ENCODE measurements at regions not wholly inside any gene's neighbourhood (a gene's known extent, or its start where the extent isn't known, plus 50 kb on each side); places are given as distances from the start of the nearest gene placed in this dataset.

GRCh38 chr5:16005225-16005624, 174.4 kb downstream of the MARCHF11 start:
- CTCF ChIA-PET, result no interaction called here
- no peaks in the 10 kb centered on the region for H3K4me1 ChIP-seq (replicated peaks; ENCODE audit: insufficient read depth)
- TF ChIP-seq CTCF (conservative IDR thresholded peaks at IDR 0.05), result no peak
- no peak for TF ChIP-seq EZH2 (IDR thresholded peaks at IDR 0.05; ENCODE audit: low read depth)
- no peaks in the 10 kb centered on the region for H3K79me2 ChIP-seq (ENCODE audit: low read depth)
- H2AFZ ChIP-seq, result no peak overlapping the region
- DNase-seq, result no peak
- H3K9me3 ChIP-seq (ENCODE audit: insufficient read depth, low read depth), result no peaks in the 10 kb centered on the region
- no peak overlapping the region for H3K27ac ChIP-seq
- BruUV-seq (replicated peaks), result no TSS peak
- H3K27me3 ChIP-seq (ENCODE audit: insufficient read depth, low read depth), result no peaks in the 10 kb centered on the region
- intact Hi-C loops (cut with micrococcal nuclease; ENCODE audit: unreplicated experiment), result no loop called here
- no peaks in the 10 kb centered on the region for H3K36me3 ChIP-seq (ENCODE audit: low read depth)
- H4K20me1 ChIP-seq (ENCODE audit: insufficient read depth), result no peaks in the 10 kb centered on the region
- no peak overlapping the region for H3K4me3 ChIP-seq
- H3F3A ChIP-seq (ENCODE audit: insufficient read depth, low read depth), result no peaks in the 10 kb centered on the region
- no peak overlapping the region for H3K4me2 ChIP-seq
- POLR2A ChIA-PET (ENCODE audit: unreplicated experiment), result no interaction called here
- H3K9me2 ChIP-seq (ENCODE audit: insufficient read depth), result no peaks in the 10 kb centered on the region

GRCh38 chr5:16000056-16000455, 179.5 kb downstream of the MARCHF11 start:
- Histone ChIP-seq H3K27me3 (ENCODE audit: insufficient read depth, low read depth) (no peaks in the 10 kb centered on the region), H3K4me2 (no peak overlapping the region), H2AFZ (no peak overlapping the region), H4K20me1 (ENCODE audit: insufficient read depth) (no peaks in the 10 kb centered on the region), H3K36me3 (ENCODE audit: low read depth) (no peaks in the 10 kb centered on the region), H3F3A (ENCODE audit: insufficient read depth, low read depth) (no peaks in the 10 kb centered on the region), H3K4me3 (no peak overlapping the region), H3K4me1 (replicated peaks; ENCODE audit: insufficient read depth) (no peaks in the 10 kb centered on the region), H3K9me3 (ENCODE audit: insufficient read depth, low read depth) (no peaks in the 10 kb centered on the region), H3K9me2 (ENCODE audit: insufficient read depth) (no peaks in the 10 kb centered on the region), H3K27ac (no peak overlapping the region), H3K79me2 (ENCODE audit: low read depth) (no peaks in the 10 kb centered on the region)
- ChIA-PET CTCF (no interaction called here), POLR2A (ENCODE audit: unreplicated experiment) (no interaction called here)
- TF ChIP-seq EZH2 (IDR thresholded peaks at IDR 0.05; ENCODE audit: low read depth) (no peak), CTCF (conservative IDR thresholded peaks at IDR 0.05) (no peak)
- DNase-seq, result no peak
- no TSS peak for BruUV-seq (replicated peaks)
- intact Hi-C loops (cut with micrococcal nuclease; ENCODE audit: unreplicated experiment), result no loop called here

GRCh38 chr5:15995341-15996052, 184.1 kb downstream of the MARCHF11 start:
- H3K27me3 ChIP-seq (ENCODE audit: insufficient read depth, low read depth), result no peaks in the 10 kb centered on the region
- no peaks in the 10 kb centered on the region for H3K79me2 ChIP-seq (ENCODE audit: low read depth)
- H3K4me1 ChIP-seq (replicated peaks; ENCODE audit: insufficient read depth), result no peaks in the 10 kb centered on the region
- H3K4me3 ChIP-seq, result no peak overlapping the region
- CTCF ChIA-PET, result interaction anchor here (0.7 kb wide), 1 partner anchor 13 kb away, joined by 3 read pairs; no protein-coding TSS in a partner anchor
- no peaks in the 10 kb centered on the region for H3K36me3 ChIP-seq (ENCODE audit: low read depth)
- BruUV-seq (replicated peaks), result no TSS peak
- no peaks in the 10 kb centered on the region for H3K9me2 ChIP-seq (ENCODE audit: insufficient read depth)
- no peak for DNase-seq
- H2AFZ ChIP-seq, result no peak overlapping the region
- intact Hi-C loops (cut with micrococcal nuclease; ENCODE audit: unreplicated experiment), result loop anchor here (10.0 kb wide), 1 partner anchor 891 kb away; no protein-coding TSS in a partner anchor
- no peak overlapping the region for H3K4me2 ChIP-seq
- H3F3A ChIP-seq (ENCODE audit: insufficient read depth, low read depth), result no peaks in the 10 kb centered on the region
- H3K9me3 ChIP-seq (ENCODE audit: insufficient read depth, low read depth), result no peaks in the 10 kb centered on the region
- POLR2A ChIA-PET (ENCODE audit: unreplicated experiment), result no interaction called here
- TF ChIP-seq CTCF (conservative IDR thresholded peaks at IDR 0.05) (peak; percentile 57), EZH2 (IDR thresholded peaks at IDR 0.05; ENCODE audit: low read depth) (no peak)
- no peak overlapping the region for H3K27ac ChIP-seq
- no peaks in the 10 kb centered on the region for H4K20me1 ChIP-seq (ENCODE audit: insufficient read depth)
